GM21367 (cell line): ENCODE measurements at regions not wholly inside any gene's neighbourhood (a gene's known extent, or its start where the extent isn't known, plus 50 kb on each side); places are given as distances from the start of the nearest gene placed in this dataset.
"Not testable (repeated sequence)": the region's sequence is repeated elsewhere in the genome, so short reads cannot be mapped to it uniquely, and the experiment has no call there.

ENCODE experiments used
- ATAC-seq: cut with Tn5 transposase; IDR thresholded peaks from one replicate; pipeline ENCODE4 v1.9.1; 2021; ENCODE audit not compliant: unreplicated experiment

- ATAC-seq: no peak
Measured at GRCh38 chr5:99614888-99615287, 686.1 kb upstream of the CHD1 start.

- ATAC-seq: no peak
Measured at GRCh38 chr5:99607124-99607523, 678.3 kb upstream of the CHD1 start.

- ATAC-seq: no peak
Measured at GRCh38 chr5:99605904-99606303, 677.1 kb upstream of the CHD1 start.

- no peak for ATAC-seq
Measured at GRCh38 chr5:99600952-99601351, 672.1 kb upstream of the CHD1 start.

GRCh38 chr5:99590806-99591205, 662.0 kb upstream of the CHD1 start:
- ATAC-seq: no peak

GRCh38 chr5:99589424-99589823, 660.6 kb upstream of the CHD1 start:
- no peak for ATAC-seq

GRCh38 chr5:99587983-99588382, 659.2 kb upstream of the CHD1 start:
- ATAC-seq: no peak

- no peak for ATAC-seq
Measured at GRCh38 chr5:99586878-99587277, 658.1 kb upstream of the CHD1 start.

GRCh38 chr5:99581204-99581603, 652.4 kb upstream of the CHD1 start:
- not testable (repeated sequence) for ATAC-seq

- ATAC-seq: not testable (repeated sequence)
Measured at GRCh38 chr5:99562937-99563627, 634.3 kb upstream of the CHD1 start.

- no peak for ATAC-seq
Measured at GRCh38 chr5:99553211-99553810, 624.5 kb upstream of the CHD1 start.

- no peak for ATAC-seq
Measured at GRCh38 chr5:99544356-99544755, 615.5 kb upstream of the CHD1 start.

- ATAC-seq: no peak
Measured at GRCh38 chr5:99543841-99544240, 615.0 kb upstream of the CHD1 start.

GRCh38 chr5:99534241-99534640, 605.4 kb upstream of the CHD1 start:
- not testable (repeated sequence) for ATAC-seq

- ATAC-seq: not testable (repeated sequence)
Measured at GRCh38 chr5:99521666-99522065, 592.9 kb upstream of the CHD1 start.

GRCh38 chr5:99515864-99516490, 587.2 kb upstream of the CHD1 start:
- ATAC-seq: not testable (repeated sequence)

- ATAC-seq: not testable (repeated sequence)
Measured at GRCh38 chr5:99510237-99510866, 581.5 kb upstream of the CHD1 start.

- not testable (repeated sequence) for ATAC-seq
Measured at GRCh38 chr5:99509064-99509463, 580.3 kb upstream of the CHD1 start.

GRCh38 chr5:99495456-99495855, 566.6 kb upstream of the CHD1 start:
- not testable (repeated sequence) for ATAC-seq

GRCh38 chr5:99478450-99478849, 549.6 kb upstream of the CHD1 start:
- ATAC-seq: not testable (repeated sequence)

- not testable (repeated sequence) for ATAC-seq
Measured at GRCh38 chr5:99473328-99473727, 544.5 kb upstream of the CHD1 start.

GRCh38 chr5:99471726-99472125, 542.9 kb upstream of the CHD1 start:
- ATAC-seq: not testable (repeated sequence)
